ENCODE measurements at regions not wholly inside any gene's neighbourhood (a gene's known extent, or its start where the extent isn't known, plus 50 kb on each side); places are given as distances from the start of the nearest gene placed in this dataset.

DNA sequence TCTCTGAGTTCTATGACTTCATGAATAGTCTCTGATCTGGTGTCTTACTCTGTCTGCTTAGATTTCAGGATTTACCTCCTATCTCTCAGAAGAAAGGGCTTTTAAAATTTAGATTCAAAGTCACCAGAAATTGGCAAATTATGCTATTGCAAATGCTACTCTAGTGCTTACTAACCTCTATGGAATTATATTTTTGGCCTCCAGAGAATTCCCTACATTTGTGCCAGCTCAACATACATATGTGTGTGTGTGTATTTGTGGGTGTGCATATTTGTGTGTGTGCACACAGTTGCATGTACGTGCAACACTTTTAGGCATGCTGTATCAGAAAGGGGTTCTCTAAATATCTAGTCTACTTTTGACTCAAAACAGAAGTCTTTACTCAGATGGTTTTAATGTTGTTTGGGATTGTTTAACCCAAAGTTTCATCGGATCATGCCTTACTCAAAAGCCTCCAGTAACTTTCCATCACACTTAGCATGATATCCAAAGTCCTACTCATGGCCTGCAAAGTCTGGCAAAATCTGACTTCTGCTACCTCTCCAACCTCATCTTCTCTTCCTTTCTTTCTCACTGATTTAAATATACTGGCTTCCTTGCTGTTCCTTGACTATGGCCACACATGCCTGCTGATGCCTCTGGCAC lies 147.6 kb upstream of the NR3C1 start:
- TF ChIP-seq, protein P1, sequence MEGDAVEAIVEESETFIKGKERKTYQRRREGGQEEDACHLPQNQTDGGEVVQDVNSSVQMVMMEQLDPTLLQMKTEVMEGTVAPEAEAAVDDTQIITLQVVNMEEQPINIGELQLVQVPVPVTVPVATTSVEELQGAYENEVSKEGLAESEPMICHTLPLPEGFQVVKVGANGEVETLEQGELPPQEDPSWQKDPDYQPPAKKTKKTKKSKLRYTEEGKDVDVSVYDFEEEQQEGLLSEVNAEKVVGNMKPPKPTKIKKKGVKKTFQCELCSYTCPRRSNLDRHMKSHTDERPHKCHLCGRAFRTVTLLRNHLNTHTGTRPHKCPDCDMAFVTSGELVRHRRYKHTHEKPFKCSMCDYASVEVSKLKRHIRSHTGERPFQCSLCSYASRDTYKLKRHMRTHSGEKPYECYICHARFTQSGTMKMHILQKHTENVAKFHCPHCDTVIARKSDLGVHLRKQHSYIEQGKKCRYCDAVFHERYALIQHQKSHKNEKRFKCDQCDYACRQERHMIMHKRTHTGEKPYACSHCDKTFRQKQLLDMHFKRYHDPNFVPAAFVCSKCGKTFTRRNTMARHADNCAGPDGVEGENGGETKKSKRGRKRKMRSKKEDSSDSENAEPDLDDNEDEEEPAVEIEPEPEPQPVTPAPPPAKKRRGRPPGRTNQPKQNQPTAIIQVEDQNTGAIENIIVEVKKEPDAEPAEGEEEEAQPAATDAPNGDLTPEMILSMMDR (IDR thresholded peaks at IDR 0.05), result no peak
- no peak for TF ChIP-seq POLR2AphosphoS5 (IDR thresholded peaks at IDR 0.05; ENCODE audit: low read depth, low read length)
- TF ChIP-seq SIN3A (IDR thresholded peaks at IDR 0.05; ENCODE audit: borderline replicate concordance, insufficient read depth, low read depth, low read length), result no peak
- TF ChIP-seq, protein P2, sequence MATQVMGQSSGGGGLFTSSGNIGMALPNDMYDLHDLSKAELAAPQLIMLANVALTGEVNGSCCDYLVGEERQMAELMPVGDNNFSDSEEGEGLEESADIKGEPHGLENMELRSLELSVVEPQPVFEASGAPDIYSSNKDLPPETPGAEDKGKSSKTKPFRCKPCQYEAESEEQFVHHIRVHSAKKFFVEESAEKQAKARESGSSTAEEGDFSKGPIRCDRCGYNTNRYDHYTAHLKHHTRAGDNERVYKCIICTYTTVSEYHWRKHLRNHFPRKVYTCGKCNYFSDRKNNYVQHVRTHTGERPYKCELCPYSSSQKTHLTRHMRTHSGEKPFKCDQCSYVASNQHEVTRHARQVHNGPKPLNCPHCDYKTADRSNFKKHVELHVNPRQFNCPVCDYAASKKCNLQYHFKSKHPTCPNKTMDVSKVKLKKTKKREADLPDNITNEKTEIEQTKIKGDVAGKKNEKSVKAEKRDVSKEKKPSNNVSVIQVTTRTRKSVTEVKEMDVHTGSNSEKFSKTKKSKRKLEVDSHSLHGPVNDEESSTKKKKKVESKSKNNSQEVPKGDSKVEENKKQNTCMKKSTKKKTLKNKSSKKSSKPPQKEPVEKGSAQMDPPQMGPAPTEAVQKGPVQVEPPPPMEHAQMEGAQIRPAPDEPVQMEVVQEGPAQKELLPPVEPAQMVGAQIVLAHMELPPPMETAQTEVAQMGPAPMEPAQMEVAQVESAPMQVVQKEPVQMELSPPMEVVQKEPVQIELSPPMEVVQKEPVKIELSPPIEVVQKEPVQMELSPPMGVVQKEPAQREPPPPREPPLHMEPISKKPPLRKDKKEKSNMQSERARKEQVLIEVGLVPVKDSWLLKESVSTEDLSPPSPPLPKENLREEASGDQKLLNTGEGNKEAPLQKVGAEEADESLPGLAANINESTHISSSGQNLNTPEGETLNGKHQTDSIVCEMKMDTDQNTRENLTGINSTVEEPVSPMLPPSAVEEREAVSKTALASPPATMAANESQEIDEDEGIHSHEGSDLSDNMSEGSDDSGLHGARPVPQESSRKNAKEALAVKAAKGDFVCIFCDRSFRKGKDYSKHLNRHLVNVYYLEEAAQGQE (IDR thresholded peaks at IDR 0.05; ENCODE audit: insufficient read depth in 1 of 2, low read depth in 2 of 2, low read length in 1 of 2), result no peak
- TF ChIP-seq TCF7L2 (IDR thresholded peaks at IDR 0.05; ENCODE audit: low read depth, low read length), result no peak
